HG03108 (cell line): ENCODE measurements at regions not wholly inside any gene's neighbourhood (a gene's known extent, or its start where the extent isn't known, plus 50 kb on each side); places are given as distances from the start of the nearest gene placed in this dataset.

Experiments
- ATAC-seq: cut with Tn5 transposase; IDR thresholded peaks from one replicate; pipeline ENCODE4 v1.9.1; 2021; ENCODE audit warnings: moderate library complexity; ENCODE audit not compliant: unreplicated experiment

DNA sequence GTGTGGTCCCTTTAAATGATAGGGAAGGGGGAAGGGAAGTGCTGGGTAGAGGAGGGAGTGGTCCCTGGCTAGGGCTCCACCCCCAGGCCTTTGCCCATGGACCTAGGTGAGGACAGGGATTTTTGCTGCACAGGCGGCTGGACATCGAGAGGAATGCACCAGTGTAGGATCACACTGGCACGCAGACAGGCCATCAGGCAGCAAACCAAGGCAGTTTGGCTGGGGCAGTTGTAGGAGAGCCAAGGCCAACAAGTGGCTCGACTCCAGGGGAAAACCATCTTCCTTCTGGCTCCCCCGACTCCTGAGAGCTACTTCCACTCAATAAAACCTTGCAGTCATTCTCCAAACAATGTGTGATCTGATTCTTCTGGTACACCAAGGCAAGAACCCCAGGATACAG lies 402.0 kb upstream of the LRRTM1 start:
- ATAC-seq = no peak

DNA sequence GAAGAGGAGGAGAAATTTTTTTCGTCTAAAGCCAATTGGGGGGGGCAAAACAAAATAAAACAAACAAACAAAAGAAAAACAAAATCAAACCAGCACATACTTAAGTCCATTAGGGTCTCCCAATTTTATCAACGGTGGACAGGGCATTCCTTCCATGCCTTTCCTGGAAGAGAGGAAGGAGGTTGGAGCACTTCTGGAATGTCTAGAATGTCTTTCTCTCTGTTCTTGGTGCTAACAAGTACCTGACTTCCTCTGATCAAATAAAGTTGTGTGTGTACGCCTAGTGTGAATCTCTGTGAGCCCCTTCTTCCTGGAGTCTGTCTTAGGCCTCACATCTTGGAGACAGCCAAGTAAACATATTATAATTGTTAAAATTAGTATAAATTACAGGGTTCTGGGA lies 399.0 kb upstream of the LRRTM1 start:
- ATAC-seq = no peak

DNA sequence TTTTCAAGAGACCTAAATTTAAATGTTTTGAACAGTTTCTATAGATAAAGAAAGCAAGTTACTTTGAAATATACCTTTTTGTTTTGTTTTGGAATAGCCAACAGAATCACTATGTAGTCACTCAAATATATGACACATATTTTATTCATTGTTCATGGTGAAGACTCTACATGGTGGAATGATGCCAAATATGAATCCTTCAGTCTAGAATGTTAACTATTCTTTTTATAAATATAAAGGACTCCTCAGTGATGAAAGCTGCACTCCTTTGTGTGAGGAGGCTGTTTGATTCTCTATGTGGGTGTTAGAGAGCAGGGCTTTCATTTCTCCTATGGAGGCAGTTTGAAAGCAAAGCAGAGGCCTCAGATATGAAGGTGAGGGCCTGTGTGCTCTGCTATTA lies 396.4 kb upstream of the LRRTM1 start:
- ATAC-seq = no peak
